Natural killer cell (primary cell): ENCODE measurements at regions not wholly inside any gene's neighbourhood (a gene's known extent, or its start where the extent isn't known, plus 50 kb on each side); places are given as distances from the start of the nearest gene placed in this dataset.

Experiments
- ATAC-seq, 3 donors: fragments of 150-1000 bp in 2 of 3; fragments of 200-7000 bp in 1 of 3; cut with Tn5 transposase; 1 replicate in 1 of 3; 2 replicates in 2 of 3; pipeline ENCODE4 v1.10.0; 2021; ENCODE audit warnings: mild to moderate bottlenecking in 2 of 3, moderate library complexity in 2 of 3
- DNase-seq, 2 donors: peaks; one replicate each; pipeline versions ENCODE4 v3.0.0 to v3.0.0-alpha.2; 2013 to 2021; ENCODE audit warnings: mixed read lengths in 1 of 2
- H3K27ac ChIP-seq: one replicate; pipeline ENCODE4 v1.5.1; 2013; ENCODE audit warnings: mild to moderate bottlenecking, low read length
- H3K27me3 ChIP-seq: one replicate; pipeline ENCODE4 v1.6.1; 2013; ENCODE audit warnings: low read length; ENCODE audit not compliant: control insufficient read depth, insufficient read depth
- H3K36me3 ChIP-seq: one replicate; pipeline ENCODE4 v1.6.1; 2013; ENCODE audit warnings: low read length; ENCODE audit not compliant: control insufficient read depth, insufficient read depth
- H3K4me1 ChIP-seq: one replicate; pipeline ENCODE4 v1.6.1; 2013; ENCODE audit warnings: low read length; ENCODE audit not compliant: control insufficient read depth, insufficient read depth
- H3K4me3 ChIP-seq: one replicate; pipeline ENCODE4 v1.5.1; 2013; ENCODE audit warnings: low read length
- H3K9me3 ChIP-seq: one replicate; pipeline ENCODE4 v1.6.1; 2013; ENCODE audit warnings: low read length; ENCODE audit not compliant: control insufficient read depth, insufficient read depth
- H3K27ac Mint-ChIP-seq, 2 donors: one replicate each; pipeline ENCODE4 v1.8.0; 2022; ENCODE audit warnings: mild to moderate bottlenecking in 2 of 2, mixed read lengths in 2 of 2, moderate library complexity in 1 of 2
- H3K27me3 Mint-ChIP-seq, 2 donors: one replicate each; pipeline ENCODE4 v1.8.0; 2022; ENCODE audit warnings: low read depth in 2 of 2, mixed read lengths in 2 of 2
- H3K36me3 Mint-ChIP-seq: one replicate; pipeline ENCODE4 v1.8.0; 2022; ENCODE audit warnings: mixed read lengths
- H3K4me1 Mint-ChIP-seq, 2 donors: one replicate each; pipeline ENCODE4 v1.8.0; 2022; ENCODE audit warnings: mixed read lengths in 2 of 2
- H3K4me3 Mint-ChIP-seq: one replicate; pipeline ENCODE4 v1.8.0; 2022; ENCODE audit warnings: mild to moderate bottlenecking, moderate library complexity, mixed read lengths
- H3K9me3 Mint-ChIP-seq, 2 donors: one replicate each; pipeline ENCODE4 v1.8.0; 2022; ENCODE audit warnings: mixed read lengths in 2 of 2
- WGBS: methylation state at CpG from one replicate; pipeline ENCODE4 v1.1.7; 2013; ENCODE audit warnings: missing lambda C conversion rate; ENCODE audit not compliant: insufficient coverage; 5-methylcytosine and 5-hydroxymethylcytosine counted together
- intact Hi-C: fragments of 100-400 bp; cut with micrococcal nuclease; formaldehyde crosslinking; loops from one replicate; pipeline ENCODE4 v1.14.2; 2022
- TF ChIP-seq, protein P1 (sequence below): fragments of 200-600 bp; IDR thresholded peaks from one replicate; pipeline ENCODE4 v1.8.0; 2022; ENCODE audit warnings: antibody characterized with exemption

DNA sequence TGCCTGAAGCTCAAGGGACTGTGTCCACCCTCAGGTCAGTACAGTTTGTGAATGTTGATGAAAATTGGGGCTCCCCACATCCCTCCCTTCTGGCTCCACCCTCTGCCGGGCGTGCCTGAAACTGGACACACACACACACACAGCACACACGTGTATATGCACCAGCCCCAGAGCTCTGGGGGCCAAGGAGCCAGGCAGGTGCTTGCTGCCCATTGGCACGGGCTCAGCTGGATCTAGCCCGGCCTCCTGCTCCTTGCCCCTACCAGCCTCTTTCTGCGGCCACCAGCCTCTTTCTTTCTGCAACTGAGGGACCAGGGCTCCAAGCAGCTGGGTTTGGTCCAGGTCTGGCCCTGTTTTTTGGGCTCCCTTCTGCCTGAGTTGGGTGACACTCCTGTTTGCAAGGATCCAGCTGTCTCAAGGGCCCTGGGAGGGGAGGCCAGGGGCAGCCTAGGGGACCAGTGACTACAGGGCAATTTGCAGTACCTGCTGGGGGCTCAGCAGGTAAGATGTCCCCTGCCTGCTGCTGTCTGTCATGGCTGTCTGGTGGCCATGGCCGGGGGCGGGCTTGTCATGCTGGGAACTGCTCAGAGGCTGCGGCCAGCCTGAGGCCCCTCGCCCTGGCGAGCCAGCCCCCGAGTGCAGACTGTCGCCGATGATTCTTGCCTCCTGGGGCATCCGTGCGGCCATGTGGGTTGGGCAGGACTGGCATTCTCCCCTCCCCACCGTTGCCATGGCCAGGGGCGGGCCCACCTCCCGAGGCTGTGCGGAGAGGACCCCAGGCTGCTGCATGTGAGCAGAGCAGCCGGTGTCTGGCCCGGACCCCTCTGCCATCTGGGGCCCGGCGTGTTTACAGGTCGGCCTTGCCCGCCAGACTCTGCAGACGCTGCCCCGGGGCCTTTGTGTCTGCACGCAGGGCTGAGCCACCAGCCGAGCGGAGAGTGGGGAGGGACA is 51.5 kb upstream of the PPARA start:
- no peaks in the 10 kb centered on the region for H3K4me1 Mint-ChIP-seq
- 95% methylated on average over 31 of the region's 31 CpGs for WGBS
- peaks cover 16% of the 10 kb centered on the region for H3K36me3 ChIP-seq
- no peaks in the 10 kb centered on the region for H3K27me3 ChIP-seq
- intact Hi-C loops: no loop called here
- no peak for DNase-seq
- no peaks in the 10 kb centered on the region for H3K9me3 ChIP-seq
- no peak overlapping the region for H3K27ac Mint-ChIP-seq
- ATAC-seq: no peak
- TF ChIP-seq, protein P1, sequence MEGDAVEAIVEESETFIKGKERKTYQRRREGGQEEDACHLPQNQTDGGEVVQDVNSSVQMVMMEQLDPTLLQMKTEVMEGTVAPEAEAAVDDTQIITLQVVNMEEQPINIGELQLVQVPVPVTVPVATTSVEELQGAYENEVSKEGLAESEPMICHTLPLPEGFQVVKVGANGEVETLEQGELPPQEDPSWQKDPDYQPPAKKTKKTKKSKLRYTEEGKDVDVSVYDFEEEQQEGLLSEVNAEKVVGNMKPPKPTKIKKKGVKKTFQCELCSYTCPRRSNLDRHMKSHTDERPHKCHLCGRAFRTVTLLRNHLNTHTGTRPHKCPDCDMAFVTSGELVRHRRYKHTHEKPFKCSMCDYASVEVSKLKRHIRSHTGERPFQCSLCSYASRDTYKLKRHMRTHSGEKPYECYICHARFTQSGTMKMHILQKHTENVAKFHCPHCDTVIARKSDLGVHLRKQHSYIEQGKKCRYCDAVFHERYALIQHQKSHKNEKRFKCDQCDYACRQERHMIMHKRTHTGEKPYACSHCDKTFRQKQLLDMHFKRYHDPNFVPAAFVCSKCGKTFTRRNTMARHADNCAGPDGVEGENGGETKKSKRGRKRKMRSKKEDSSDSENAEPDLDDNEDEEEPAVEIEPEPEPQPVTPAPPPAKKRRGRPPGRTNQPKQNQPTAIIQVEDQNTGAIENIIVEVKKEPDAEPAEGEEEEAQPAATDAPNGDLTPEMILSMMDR: no peak
- no peak overlapping the region for H3K27ac ChIP-seq
- no peaks in the 10 kb centered on the region for H3K9me3 Mint-ChIP-seq
- H3K36me3 Mint-ChIP-seq: no peaks in the 10 kb centered on the region
- H3K27me3 Mint-ChIP-seq: no peaks in the 10 kb centered on the region
- no peak overlapping the region for H3K4me3 Mint-ChIP-seq
- H3K4me3 ChIP-seq: no peak overlapping the region
- H3K4me1 ChIP-seq: no peaks in the 10 kb centered on the region

DNA sequence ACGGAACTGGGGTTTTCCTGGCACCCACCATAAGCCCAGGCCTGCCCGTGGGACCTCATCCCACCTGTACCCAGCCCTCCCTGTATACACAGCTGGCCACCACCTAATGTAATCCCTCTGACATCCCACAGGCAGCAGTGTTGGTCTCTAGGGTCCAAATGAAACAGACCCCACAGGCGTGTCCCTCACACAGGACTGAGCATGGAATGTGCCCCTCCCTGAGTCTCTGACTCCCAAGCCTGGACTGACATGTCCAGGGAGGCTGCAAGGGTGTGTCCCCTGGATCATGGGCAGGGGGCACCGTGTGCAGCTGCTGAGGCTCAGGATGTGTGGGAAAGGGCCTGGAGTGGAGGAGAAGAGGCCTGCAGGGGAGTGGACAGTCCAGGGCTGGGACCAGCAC is 50.6 kb upstream of the PPARA start:
- no peak overlapping the region for H3K27ac Mint-ChIP-seq
- H3K4me1 ChIP-seq: no peaks in the 10 kb centered on the region
- TF ChIP-seq, protein P1: no peak
- intact Hi-C loops: no loop called here
- DNase-seq (no peak), ATAC-seq (no peak)
- no peak overlapping the region for H3K4me3 Mint-ChIP-seq
- no peaks in the 10 kb centered on the region for H3K4me1 Mint-ChIP-seq
- 89% methylated on average over 4 of the region's 4 CpGs for whole genome bisulfite sequencing
- no peaks in the 10 kb centered on the region for H3K27me3 Mint-ChIP-seq
- peaks cover 16% of the 10 kb centered on the region for H3K36me3 ChIP-seq
- H3K9me3 Mint-ChIP-seq: no peaks in the 10 kb centered on the region
- no peak overlapping the region for H3K4me3 ChIP-seq
- no peaks in the 10 kb centered on the region for H3K36me3 Mint-ChIP-seq
- no peak overlapping the region for H3K27ac ChIP-seq
- no peaks in the 10 kb centered on the region for H3K27me3 ChIP-seq
- no peaks in the 10 kb centered on the region for H3K9me3 ChIP-seq

DNA sequence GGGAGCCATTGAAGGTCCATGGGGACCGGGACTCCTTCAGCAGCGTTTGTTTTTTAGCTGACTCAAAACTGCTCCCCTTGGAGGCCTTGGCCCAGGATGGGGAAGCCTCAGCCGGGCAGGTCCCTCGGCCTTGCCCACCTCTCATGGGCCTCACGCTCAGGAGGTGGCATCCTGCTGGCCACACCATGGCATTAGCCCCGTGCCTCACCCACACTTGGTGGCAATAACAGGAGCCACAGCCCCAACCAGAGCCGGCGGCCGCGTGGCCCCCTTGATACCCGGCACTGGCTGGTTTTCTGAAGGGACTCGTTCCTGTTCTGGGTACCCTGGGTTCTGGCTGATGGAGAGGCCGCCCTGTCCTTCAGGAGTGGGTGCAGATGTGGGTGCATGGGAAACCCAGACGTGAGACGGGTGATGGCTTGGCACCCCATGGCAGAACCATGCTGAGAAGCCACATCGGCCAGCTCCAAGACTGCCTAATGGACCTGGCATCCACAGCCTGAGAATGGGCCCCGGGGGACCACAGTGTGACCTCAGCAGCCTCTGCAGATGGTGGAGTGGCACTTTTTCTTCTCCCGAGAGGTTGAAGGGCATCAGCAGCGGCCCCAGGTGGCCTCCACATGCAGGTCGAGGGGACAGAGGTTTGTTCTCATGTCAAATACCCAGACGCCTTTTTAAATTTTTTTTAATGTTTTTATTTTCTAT is 49.8 kb upstream of the PPARA start:
- peaks cover 16% of the 10 kb centered on the region for H3K36me3 ChIP-seq
- intact Hi-C loops: no loop called here
- TF ChIP-seq, protein P1: no peak
- H3K4me1 ChIP-seq: no peaks in the 10 kb centered on the region
- Mint-ChIP-seq H3K9me3 (no peaks in the 10 kb centered on the region), H3K27ac (no peak overlapping the region), H3K36me3 (no peaks in the 10 kb centered on the region), H3K27me3 (no peaks in the 10 kb centered on the region), H3K4me3 (no peak overlapping the region), H3K4me1 (no peaks in the 10 kb centered on the region)
- no peak overlapping the region for H3K4me3 ChIP-seq
- no peak for ATAC-seq
- no peaks in the 10 kb centered on the region for H3K9me3 ChIP-seq
- WGBS: 93% methylated on average over 21 of the region's 21 CpGs
- no peaks in the 10 kb centered on the region for H3K27me3 ChIP-seq
- no peak for DNase-seq
- no peak overlapping the region for H3K27ac ChIP-seq
